Neural crest cell (in vitro differentiated cells): ENCODE measurements at regions not wholly inside any gene's neighbourhood (a gene's known extent, or its start where the extent isn't known, plus 50 kb on each side); places are given as distances from the start of the nearest gene placed in this dataset.
A peak's percentile ranks its signal among the peaks of the same experiment; 100 is the strongest.

ENCODE experiments used
- DNase-seq: peaks from one replicate; pipeline ENCODE4 v3.0.0; 2021; ENCODE audit warnings: low read depth, mixed read lengths, low spot score
- H3K27ac Mint-ChIP-seq: one replicate; pipeline ENCODE4 v1.8.0; 2021; ENCODE audit warnings: mild to moderate bottlenecking, mixed read lengths; ENCODE audit not compliant: unreplicated experiment
- H3K27me3 Mint-ChIP-seq: 2 replicates; pipeline ENCODE4 v1.8.0; 2021; ENCODE audit warnings: low read depth, mild to moderate bottlenecking, mixed read lengths
- H3K36me3 Mint-ChIP-seq: 2 replicates; pipeline ENCODE4 v1.8.0; 2021; ENCODE audit warnings: low read depth, mild to moderate bottlenecking, mixed read lengths
- H3K4me1 Mint-ChIP-seq: 2 replicates; pipeline ENCODE4 v1.8.0; 2021; ENCODE audit warnings: mixed read lengths
- H3K4me3 Mint-ChIP-seq: one replicate; pipeline ENCODE4 v1.8.0; 2021; ENCODE audit warnings: mild to moderate bottlenecking, mixed read lengths
- H3K9me3 Mint-ChIP-seq: 2 replicates; pipeline ENCODE4 v1.8.0; 2021; ENCODE audit warnings: mixed read lengths
- CTCF ChIP-seq: fragments of 200-600 bp; sonication (generic); conservative IDR thresholded peaks from 2 replicates; pipeline ENCODE4 v1.5.0; 2021; ENCODE audit warnings: antibody characterized with exemption, mild to moderate bottlenecking

- no peak for TF ChIP-seq CTCF
These were observed 191.0 kb upstream of the PLEKHG7 start for GRCh38 chr12:92511786-92512185.

DNA sequence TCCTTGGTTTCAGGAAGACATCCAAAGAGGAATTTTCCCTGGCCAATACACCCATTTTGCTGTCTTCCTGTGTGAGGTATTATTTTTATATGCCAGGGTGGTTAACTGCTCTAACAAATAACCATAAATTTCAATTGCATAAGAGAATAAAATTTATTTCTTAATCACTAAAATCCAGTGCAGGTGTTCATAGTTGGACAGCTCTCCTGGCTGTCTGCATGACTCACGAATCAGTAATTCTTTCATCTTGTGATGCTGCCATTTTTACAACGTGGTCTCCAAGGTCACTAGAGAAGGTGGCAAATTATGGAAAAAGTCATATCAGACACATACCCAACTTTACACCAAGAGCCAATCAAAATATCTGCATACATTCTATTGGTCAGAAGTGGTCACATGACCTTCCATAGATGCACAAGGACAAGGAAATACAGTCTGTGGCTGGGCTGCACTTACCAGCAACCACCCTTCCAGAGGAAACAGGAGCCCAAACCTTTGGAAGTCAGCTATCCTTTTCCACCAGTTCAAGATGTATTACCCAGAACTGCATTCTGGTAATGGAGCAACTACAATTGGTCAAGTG is 193.5 kb upstream of the PLEKHG7 start:
- no peaks in the 10 kb centered on the region for H3K27me3 Mint-ChIP-seq
- DNase-seq = no peak
- peaks cover 5% of the 10 kb centered on the region for H3K36me3 Mint-ChIP-seq
- H3K4me3 Mint-ChIP-seq = no peak overlapping the region
- H3K4me1 Mint-ChIP-seq = peaks cover 39% of the 10 kb centered on the region
- H3K27ac Mint-ChIP-seq = no peak overlapping the region
- no peak for TF ChIP-seq CTCF
- peaks cover 12% of the 10 kb centered on the region for H3K9me3 Mint-ChIP-seq

More at GRCh38 chr12:92511786-92512185, 191.0 kb upstream of the PLEKHG7 start:
- peaks cover 12% of the 10 kb centered on the region for H3K9me3 Mint-ChIP-seq
- no peaks in the 10 kb centered on the region for H3K27me3 Mint-ChIP-seq
- no peak overlapping the region for H3K4me3 Mint-ChIP-seq
- H3K27ac Mint-ChIP-seq = no peak overlapping the region
- H3K36me3 Mint-ChIP-seq = peaks cover 5% of the 10 kb centered on the region
- H3K4me1 Mint-ChIP-seq = peaks cover 16% of the 10 kb centered on the region
- DNase-seq = no peak

GRCh38 chr12:92506891-92507290 is 195.9 kb upstream of the PLEKHG7 start:
- H3K27ac Mint-ChIP-seq = peak overlapping the region; percentile 72
- peaks cover 60% of the 10 kb centered on the region for H3K4me1 Mint-ChIP-seq
- H3K9me3 Mint-ChIP-seq = peaks cover 7% of the 10 kb centered on the region
- H3K27me3 Mint-ChIP-seq = no peaks in the 10 kb centered on the region
- no peak overlapping the region for H3K4me3 Mint-ChIP-seq
- peaks cover 5% of the 10 kb centered on the region for H3K36me3 Mint-ChIP-seq
- no peak for DNase-seq
- no peak for TF ChIP-seq CTCF

DNA sequence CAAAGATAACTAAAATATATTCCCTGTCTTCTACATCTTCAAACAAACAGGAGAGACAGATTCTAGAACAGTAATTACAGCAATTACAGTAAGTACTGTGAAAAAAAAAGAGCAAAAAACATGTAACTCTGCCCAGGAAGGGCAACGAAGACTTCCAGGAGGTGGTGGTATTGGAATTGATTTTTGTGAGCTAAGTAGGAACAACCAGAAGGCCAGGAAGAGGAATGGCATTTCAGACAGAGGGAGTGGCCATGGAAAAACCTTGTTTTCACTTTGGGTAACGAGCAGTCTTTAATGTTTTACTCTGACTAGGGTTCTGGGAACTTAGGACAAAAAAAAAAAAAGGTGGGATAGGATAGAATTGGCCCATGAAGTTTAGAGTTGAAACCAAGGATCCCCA is 196.3 kb upstream of the PLEKHG7 start:
- DNase-seq = no peak
- peak overlapping the region; percentile 88 for H3K4me3 Mint-ChIP-seq
- H3K36me3 Mint-ChIP-seq = peaks cover 5% of the 10 kb centered on the region
- TF ChIP-seq CTCF = no peak
- H3K9me3 Mint-ChIP-seq = peaks cover 7% of the 10 kb centered on the region
- H3K27ac Mint-ChIP-seq = peak overlapping the region; percentile 72
- H3K27me3 Mint-ChIP-seq = no peaks in the 10 kb centered on the region
- peaks cover 60% of the 10 kb centered on the region for H3K4me1 Mint-ChIP-seq

- Mint-ChIP-seq H3K27me3 (no peaks in the 10 kb centered on the region), H3K9me3 (peaks cover 7% of the 10 kb centered on the region), H3K36me3 (peaks cover 4% of the 10 kb centered on the region), H3K27ac (peak overlapping the region; percentile 91), H3K4me3 (peak overlapping the region; percentile 88), H3K4me1 (peaks cover 60% of the 10 kb centered on the region)
- peak; percentile 52 for DNase-seq
- TF ChIP-seq CTCF = no peak
These were observed 197.2 kb upstream of the PLEKHG7 start for GRCh38 chr12:92505254-92506231.
